Pancreas (tissue), 10 donors: ENCODE measurements at regions not wholly inside any gene's neighbourhood (a gene's known extent, or its start where the extent isn't known, plus 50 kb on each side); places are given as distances from the start of the nearest gene placed in this dataset.

Experiments used
- ATAC-seq, 4 donors: fragments of 200-7000 bp; cut with Tn5 transposase; one replicate each; pipeline versions ENCODE4 v1.8.0 to v1.9.1; 2020; ENCODE audit warnings: mild to moderate bottlenecking in 4 of 4, moderate library complexity in 4 of 4
- DNase-seq, 6 donors: peaks; one replicate each; pipeline ENCODE4 v3.0.0-alpha.2; 2020
- FAIRE-seq: peaks from 2 replicates; lab custom pipeline; 2012; peaks lifted over from hg19 to GRCh38; lab: Jason Lieb, UNC
- H3K27ac ChIP-seq, 4 donors: fragments of 200-600 bp; sonication (generic); 1 replicate in 3 of 4; 2 replicates in 1 of 4; pipeline versions ENCODE4 v1.5.0 to v1.8.0; 2020
- H3K27me3 ChIP-seq, 4 donors: fragments of 200-600 bp; one replicate each; pipeline ENCODE4 v1.8.0; 2021
- H3K36me3 ChIP-seq, 3 donors: fragments of 200-600 bp; sonication (generic) in 1 of 3; one replicate each; pipeline versions ENCODE4 v1.5.0 to v1.8.0; 2020 to 2021
- H3K4me1 ChIP-seq, 3 donors: fragments of 200-600 bp; one replicate each; pipeline ENCODE4 v1.8.0; 2021
- H3K4me3 ChIP-seq, 4 donors: fragments of 200-600 bp; sonication (generic) in 2 of 4; one replicate each; pipeline versions ENCODE4 v1.5.0 to v1.8.0; 2020 to 2021
- H3K9me3 ChIP-seq, 4 donors: fragments of 200-600 bp; one replicate each; pipeline ENCODE4 v1.8.0; 2021
- WGBS, 2 donors: extraction: QIAGEN DNeasy Blood & Tissue Kit; methylation state at CpG; one replicate each; pipeline ENCODE4 v1.1.7; 2013; 5-methylcytosine and 5-hydroxymethylcytosine counted together
- intact Hi-C, 3 donors: fragments of 100-400 bp; cut with DNase I; formaldehyde crosslinking; loops; one replicate each; pipeline versions ENCODE4 v1.11.1 to v1.14.2; 2022
- TF ChIP-seq, protein P1 (sequence below), 4 donors: fragments of 200-600 bp; sonication (generic) in 3 of 4; IDR thresholded peaks; one replicate each; pipeline versions ENCODE4 v1.5.0 to v1.8.0; 2021; ENCODE audit warnings: antibody characterized with exemption in 4 of 4
- donor health status: healthy with polysubstance abuse.
- donor health status: DM: no; HTN: no; CAD: no; lungs with moderate emphysema.
- donor health status: DM: no; HTN: no; CAD: no.
- donor health status: control.
- donor health status: control.
- donor health status: Bipolar disorder and iron deficiency.
- donor health status: DM: yes; HTN: yes; CAD: no.
- donor health status: DM: no; HTN: no; CAD: no.
- donor health status: DM: no; HTN: no; CAD: no.
- donor health status: DM: yes; HTN: yes; CAD: no.

DNA sequence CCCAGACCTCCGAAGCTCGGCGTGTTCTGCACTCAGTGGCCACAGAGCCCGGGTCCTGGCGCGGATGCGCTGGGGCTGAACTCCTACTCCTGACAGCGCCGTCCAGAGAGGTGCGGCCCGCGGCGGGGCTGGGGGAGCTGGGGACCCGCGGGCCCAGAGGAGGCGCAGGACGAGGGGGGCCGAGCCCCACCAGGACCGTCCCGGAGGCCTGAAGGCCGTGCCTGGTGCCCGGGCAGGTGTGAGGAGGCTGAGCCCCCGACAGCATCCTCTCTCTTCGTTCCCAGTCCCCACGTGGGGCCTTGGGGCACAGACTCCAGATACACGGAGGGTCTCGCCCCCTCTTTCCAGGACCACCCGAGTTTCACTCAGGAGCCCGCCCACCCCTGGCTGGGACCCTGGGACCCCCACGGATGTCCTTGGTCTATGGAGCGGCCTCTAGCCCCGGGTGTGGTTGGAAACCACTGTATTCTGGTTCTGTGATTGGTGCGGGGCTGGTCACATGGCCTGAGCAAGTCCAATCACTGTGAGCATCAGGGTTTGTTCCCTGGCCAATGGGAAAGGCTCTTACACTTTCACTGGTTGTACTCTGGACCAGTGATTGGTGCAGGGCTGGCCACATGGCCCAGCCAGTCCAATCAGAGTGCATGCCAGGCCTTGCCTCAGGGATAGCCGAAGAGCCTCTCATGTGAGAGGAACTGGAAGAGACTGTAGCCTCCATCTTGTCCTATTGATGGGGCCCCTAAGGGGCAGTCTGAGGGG lies 217.6 kb upstream of the SFSWAP start:
- H3K4me1 ChIP-seq = no peaks in the 10 kb centered on the region
- no peak for DNase-seq
- TF ChIP-seq, protein P1, sequence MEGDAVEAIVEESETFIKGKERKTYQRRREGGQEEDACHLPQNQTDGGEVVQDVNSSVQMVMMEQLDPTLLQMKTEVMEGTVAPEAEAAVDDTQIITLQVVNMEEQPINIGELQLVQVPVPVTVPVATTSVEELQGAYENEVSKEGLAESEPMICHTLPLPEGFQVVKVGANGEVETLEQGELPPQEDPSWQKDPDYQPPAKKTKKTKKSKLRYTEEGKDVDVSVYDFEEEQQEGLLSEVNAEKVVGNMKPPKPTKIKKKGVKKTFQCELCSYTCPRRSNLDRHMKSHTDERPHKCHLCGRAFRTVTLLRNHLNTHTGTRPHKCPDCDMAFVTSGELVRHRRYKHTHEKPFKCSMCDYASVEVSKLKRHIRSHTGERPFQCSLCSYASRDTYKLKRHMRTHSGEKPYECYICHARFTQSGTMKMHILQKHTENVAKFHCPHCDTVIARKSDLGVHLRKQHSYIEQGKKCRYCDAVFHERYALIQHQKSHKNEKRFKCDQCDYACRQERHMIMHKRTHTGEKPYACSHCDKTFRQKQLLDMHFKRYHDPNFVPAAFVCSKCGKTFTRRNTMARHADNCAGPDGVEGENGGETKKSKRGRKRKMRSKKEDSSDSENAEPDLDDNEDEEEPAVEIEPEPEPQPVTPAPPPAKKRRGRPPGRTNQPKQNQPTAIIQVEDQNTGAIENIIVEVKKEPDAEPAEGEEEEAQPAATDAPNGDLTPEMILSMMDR (IDR thresholded peaks at IDR 0.05) = no peak
- no peak overlapping the region for H3K27ac ChIP-seq
- intact Hi-C loops = no loop called here
- H3K36me3 ChIP-seq = no peaks in the 10 kb centered on the region
- no peak for FAIRE-seq
- peaks cover 0 to 7% (median 0%) of the 10 kb centered on the region in 4 donors for H3K27me3 ChIP-seq
- ATAC-seq = no peak
- H3K9me3 ChIP-seq = no peaks in the 10 kb centered on the region
- 65 to 66% methylated on average over 14 to 21 of the region's 34 CpGs for WGBS, 2 donors
- no peak overlapping the region for H3K4me3 ChIP-seq

DNA sequence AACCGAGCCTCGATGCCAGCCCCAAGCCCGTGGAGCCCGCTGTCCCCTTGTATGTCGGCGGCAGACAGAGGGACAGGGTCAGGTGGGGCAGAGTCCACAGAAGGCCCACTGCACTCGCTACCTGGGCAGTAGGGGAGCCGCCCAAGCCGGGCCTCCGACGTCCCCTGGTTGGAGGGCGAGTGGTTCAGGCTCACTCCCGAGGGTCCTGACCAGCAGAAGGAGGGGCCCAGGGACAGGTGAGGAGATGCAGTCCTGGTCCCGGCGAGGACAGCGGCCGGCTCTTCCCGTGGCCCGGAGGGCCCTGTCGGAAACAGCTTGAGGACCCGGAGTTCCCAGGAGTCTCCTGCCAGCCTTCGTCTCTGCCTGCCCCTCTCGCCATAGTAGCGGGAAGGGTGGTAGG lies 216.7 kb upstream of the SFSWAP start:
- TF ChIP-seq, protein P1 (IDR thresholded peaks at IDR 0.05) = no peak

DNA sequence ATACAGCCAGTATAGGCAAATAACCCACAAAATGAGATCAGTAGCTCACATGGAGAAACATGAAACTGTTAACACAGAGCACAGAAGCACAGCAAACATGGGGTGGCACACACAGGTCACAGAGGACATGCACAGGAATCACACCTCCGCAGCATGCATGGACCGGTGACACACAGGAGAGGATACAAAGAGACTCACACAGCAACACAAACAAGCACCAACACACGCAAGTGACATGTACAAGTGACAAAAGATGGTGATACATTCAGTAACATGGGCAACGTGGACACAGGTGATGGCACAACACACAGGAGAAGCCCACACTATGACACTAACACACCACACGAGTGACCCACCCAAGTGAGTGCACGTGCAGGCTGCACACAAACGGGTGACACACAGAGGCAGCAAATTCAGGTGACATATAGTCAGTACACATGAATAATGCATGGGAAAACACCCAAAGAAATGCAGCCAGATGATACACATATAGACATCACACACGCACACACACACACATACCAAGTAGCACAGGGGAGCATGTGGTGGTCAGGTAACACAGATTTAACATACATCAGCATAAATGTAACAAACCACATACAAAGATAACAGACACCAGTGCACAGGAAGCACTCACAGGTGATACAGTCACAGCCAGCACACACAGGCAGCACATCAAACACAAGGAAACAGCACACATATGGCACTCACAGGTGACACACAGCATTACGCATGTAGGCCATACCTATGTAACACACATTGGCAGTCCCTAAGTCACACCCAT lies 216.0 kb upstream of the SFSWAP start:
- Histone ChIP-seq H3K27ac (no peak overlapping the region), H3K27me3 (peaks cover 0 to 7% (median 0%) of the 10 kb centered on the region in 4 donors), H3K36me3 (no peaks in the 10 kb centered on the region), H3K9me3 (no peaks in the 10 kb centered on the region), H3K4me3 (no peak overlapping the region), H3K4me1 (no peaks in the 10 kb centered on the region)
- DNase-seq = no peak
- TF ChIP-seq, protein P1 (IDR thresholded peaks at IDR 0.05) = no peak
- intact Hi-C loops = no loop called here
- WGBS, 2 donors = 60 to 72% methylated on average over 9 of the region's 9 CpGs
- no peak for ATAC-seq
- FAIRE-seq = no peak

More for the DNA sequence above, 216.7 kb upstream of the SFSWAP start:
- DNase-seq (no peak), FAIRE-seq (no peak), ATAC-seq (no peak)
- Histone ChIP-seq H3K4me1 (no peaks in the 10 kb centered on the region), H3K36me3 (no peaks in the 10 kb centered on the region), H3K27ac (no peak overlapping the region), H3K4me3 (no peak overlapping the region), H3K9me3 (no peaks in the 10 kb centered on the region), H3K27me3 (peaks cover 0 to 7% (median 0%) of the 10 kb centered on the region in 4 donors)
- intact Hi-C loops = no loop called here
- WGBS, 2 donors = 79 to 89% methylated on average over 24 of the region's 24 CpGs

DNA sequence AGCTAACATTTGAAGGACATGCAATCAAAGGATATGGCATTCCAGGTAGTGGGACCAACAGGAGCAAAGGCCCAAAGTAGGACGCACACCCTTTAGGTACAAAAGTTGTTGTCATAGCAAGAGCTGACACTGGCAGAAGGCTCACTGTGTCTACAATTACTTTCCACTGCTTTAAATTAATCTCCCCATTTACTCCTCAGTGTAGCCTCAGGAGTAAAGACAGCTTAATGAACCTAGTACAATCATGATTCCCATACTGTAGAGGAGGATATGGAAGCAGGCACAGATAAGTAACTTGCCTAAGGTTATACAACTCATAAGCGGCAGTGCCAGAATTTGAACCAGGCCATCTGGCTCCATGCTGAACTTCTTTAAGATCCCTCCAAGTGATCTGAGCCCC lies 212.9 kb upstream of the SFSWAP start:
- WGBS, 2 donors = 79 to 91% methylated on average over 2 of the region's 2 CpGs
- no peak overlapping the region for H3K27ac ChIP-seq
- intact Hi-C loops = no loop called here
- DNase-seq = no peak
- no peak for ATAC-seq
- no peaks in the 10 kb centered on the region for H3K4me1 ChIP-seq
- TF ChIP-seq, protein P1 (IDR thresholded peaks at IDR 0.05) = no peak
- no peaks in the 10 kb centered on the region for H3K36me3 ChIP-seq
- FAIRE-seq = no peak
- H3K4me3 ChIP-seq = no peak overlapping the region
- H3K27me3 ChIP-seq = peaks cover 0 to 7% (median 0%) of the 10 kb centered on the region in 4 donors
- no peaks in the 10 kb centered on the region for H3K9me3 ChIP-seq
